H7 (cell line): ENCODE measurements at regions not wholly inside any gene's neighbourhood (a gene's known extent, or its start where the extent isn't known, plus 50 kb on each side); places are given as distances from the start of the nearest gene placed in this dataset.
"Not testable (repeated sequence)": the region's sequence is repeated elsewhere in the genome, so short reads cannot be mapped to it uniquely, and the experiment has no call there.

Experiments
- DNase-seq: peaks from one replicate; pipeline ENCODE4 v3.0.0; 2012
- H3K27me3 ChIP-seq: 2 replicates; pipeline ENCODE4 v1.6.0; 2011; ENCODE audit warnings: mild to moderate bottlenecking, low read length; ENCODE audit not compliant: control insufficient read depth, insufficient read depth
- H3K36me3 ChIP-seq: replicated peaks from 2 replicates; pipeline ENCODE4 v1.5.1; 2011; ENCODE audit warnings: low read length; ENCODE audit not compliant: control insufficient read depth, insufficient read depth
- H3K4me3 ChIP-seq: 2 replicates; pipeline ENCODE4 v1.5.1; 2011; ENCODE audit warnings: low read depth, mild to moderate bottlenecking, control low read depth, low read length, moderate library complexity; ENCODE audit not compliant: insufficient read depth

DNA sequence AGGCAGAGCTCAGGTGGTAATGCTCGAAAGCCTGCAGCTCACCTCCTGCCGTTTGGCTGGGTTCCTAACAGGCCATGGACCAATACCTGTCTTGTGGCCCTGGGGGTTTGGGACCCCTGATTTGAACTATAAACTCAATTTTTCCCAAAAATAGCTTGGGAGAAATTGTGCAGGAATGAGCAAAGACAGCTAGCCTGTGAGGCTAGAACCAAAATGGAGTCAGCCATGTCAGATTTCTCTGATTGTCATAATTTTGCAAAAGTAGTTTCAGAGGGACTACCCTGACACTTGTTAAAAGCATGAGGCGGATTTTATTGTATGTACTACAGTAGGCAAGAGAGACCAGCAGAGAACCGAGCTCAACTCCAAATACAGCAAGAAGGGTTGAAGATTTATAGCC is 91.8 kb downstream of the PPIAL4G start:
- not testable (repeated sequence) for H3K36me3 ChIP-seq, H3K4me3 ChIP-seq, DNase-seq, H3K27me3 ChIP-seq

DNA sequence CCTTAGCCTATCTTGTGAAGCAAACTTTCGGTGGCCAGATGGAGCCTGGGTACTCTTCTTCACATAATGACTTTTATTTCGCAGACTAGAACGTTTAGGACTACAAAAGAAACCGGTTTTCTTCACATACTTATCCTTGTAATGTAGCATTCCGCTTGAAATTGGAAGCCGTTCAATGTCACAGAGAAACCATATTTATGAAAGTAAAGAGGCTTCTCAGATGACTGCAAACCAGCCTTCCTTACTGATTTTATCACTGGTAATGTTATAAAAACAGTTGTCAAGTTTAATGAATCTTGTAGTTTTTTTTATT is 94.1 kb downstream of the PPIAL4G start:
- no peak for DNase-seq
- Histone ChIP-seq H3K4me3 (peak overlapping the region; percentile 51; the same call in 1 of the 2 replicates), H3K36me3 (no peaks in the 10 kb centered on the region), H3K27me3 (no peaks in the 10 kb centered on the region)

DNA sequence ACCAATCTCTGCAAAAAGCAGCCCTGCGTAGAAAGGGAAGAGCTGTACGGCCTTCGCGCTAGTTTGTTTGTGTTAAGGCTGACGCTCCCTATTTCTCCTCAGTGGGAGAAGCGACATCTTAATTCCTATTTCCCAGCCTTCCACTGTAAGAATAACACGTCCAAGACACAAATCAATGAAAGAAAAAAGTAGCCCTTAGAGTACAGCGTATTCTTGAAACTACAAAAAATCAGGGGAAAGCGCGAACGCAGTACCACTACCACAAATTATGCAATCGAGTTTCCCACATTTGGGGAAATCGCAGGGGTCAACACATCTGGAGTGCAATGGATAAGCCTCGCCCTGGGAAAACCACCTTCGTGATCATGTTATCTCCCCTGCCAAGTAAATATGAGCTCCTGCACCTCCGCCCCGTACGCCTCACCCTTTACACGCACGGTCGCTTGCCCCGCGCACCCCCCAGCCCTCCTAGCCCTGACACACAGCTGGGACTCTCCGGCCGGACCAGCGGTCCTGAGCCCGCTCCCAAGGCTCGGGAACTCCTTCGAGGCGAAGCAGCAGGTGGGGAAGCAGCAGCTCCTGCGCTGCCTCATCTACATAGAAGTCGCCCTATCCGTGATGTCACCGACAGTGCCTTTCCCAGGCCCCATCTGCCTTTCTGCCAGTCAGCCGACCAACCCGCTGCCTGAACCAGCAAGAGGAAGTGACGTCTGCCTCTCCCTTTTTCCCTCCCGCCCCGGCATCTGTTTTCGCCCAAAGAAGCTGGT is 94.7 kb downstream of the PPIAL4G start:
- Histone ChIP-seq H3K27me3 (no peaks in the 10 kb centered on the region), H3K4me3 (peak overlapping the region; percentile 51), H3K36me3 (no peaks in the 10 kb centered on the region)
- DNase-seq = peak; percentile 87

DNA sequence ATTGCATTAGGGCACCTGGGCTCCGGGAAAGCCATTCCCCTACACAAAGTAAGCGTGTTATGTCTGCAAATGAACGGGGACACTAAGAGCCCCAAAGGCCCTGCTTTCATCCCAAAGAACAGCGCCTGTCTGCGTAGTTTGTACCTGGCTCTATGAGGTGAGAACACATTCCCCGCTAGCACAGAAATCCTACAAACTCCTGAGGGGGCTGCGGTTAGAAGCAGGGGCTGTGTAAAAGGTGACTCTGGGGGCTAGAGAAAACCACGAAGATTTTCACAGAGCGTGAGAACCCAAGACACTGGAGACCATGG is 95.2 kb downstream of the PPIAL4G start:
- DNase-seq, H3K36me3 ChIP-seq, H3K27me3 ChIP-seq: not testable (repeated sequence)
- H3K4me3 ChIP-seq = peak overlapping the region; percentile 51

DNA sequence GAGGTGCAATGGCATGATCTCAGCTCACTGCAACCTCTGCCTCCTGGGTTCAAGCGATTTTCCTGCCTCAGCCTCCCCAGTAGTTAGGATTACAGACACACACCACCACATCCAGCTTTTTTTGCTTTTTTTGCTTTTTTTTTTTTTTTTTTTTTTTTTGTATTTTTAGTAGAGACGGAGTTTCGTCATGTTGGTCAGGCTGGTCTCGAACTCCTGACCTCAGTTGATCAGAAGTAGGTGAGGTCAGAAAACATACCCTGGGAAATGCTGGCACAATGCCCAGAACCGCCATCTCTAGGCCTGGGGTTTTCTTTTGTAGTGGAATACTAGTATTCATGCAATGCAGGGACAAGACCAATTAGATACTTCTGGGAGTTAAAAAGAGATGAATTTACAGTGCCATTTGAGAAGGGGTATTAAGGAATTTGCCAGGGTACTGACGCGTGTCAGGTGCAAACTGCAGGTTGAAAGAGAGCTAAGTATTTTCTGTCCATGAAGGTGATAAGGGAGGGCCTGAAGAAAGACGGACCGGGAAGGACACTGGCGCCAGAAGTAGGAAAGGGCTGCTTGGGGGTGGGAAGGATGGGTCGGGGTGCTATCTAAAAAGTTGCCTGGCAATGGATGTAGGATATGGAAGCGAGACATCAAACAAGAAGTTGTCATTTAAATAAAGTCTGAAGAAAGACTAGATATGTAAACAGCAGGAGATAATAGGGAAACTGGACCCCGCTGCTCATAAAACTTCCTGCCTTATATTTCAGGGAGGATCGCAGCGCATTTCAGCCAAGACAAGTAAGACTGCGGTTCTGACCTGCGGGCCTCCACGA is 95.8 kb downstream of the PPIAL4G start:
- DNase-seq, H3K27me3 ChIP-seq, H3K36me3 ChIP-seq: not testable (repeated sequence)
- H3K4me3 ChIP-seq = peak overlapping the region; percentile 51; the same call in 1 of the 2 replicates

DNA sequence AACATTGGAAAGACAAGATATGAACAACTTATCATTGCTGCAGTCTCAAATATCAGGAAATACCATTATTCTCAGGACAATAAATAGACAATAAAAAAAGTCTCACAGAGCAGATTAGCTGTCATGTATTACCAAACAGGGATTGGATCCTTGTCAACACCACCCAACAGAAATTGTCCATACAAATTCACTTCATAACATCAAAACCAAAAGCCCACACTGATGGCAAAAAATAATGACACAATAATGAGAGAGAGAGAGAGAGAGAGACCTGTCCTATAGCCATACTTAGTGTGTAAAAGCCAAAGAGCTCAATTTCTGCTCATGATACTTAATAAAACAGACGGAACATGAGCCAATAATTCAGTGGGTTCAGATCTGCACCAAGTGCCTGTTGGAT is 96.5 kb downstream of the PPIAL4G start:
- Histone ChIP-seq H3K36me3 (no peaks in the 10 kb centered on the region), H3K4me3 (no peak overlapping the region), H3K27me3 (no peaks in the 10 kb centered on the region)
- no peak for DNase-seq

DNA sequence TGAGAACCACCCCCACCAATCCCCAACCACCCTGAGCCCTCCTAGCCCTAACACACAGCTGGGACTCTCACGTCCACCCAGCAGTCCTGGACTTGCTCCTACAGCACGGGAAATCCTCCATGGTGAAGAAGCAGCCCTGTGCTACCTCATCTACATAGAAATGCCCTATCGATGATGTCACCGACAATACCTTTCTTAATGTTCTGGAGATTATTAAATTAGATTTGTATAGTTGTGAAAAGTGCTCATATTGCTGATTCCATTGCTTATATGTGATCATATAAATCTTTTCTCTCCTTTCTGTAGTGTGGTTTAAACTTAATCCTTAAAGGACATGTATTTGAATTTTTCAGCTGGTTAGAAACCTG is 97.1 kb downstream of the PPIAL4G start:
- not testable (repeated sequence) for DNase-seq

DNA sequence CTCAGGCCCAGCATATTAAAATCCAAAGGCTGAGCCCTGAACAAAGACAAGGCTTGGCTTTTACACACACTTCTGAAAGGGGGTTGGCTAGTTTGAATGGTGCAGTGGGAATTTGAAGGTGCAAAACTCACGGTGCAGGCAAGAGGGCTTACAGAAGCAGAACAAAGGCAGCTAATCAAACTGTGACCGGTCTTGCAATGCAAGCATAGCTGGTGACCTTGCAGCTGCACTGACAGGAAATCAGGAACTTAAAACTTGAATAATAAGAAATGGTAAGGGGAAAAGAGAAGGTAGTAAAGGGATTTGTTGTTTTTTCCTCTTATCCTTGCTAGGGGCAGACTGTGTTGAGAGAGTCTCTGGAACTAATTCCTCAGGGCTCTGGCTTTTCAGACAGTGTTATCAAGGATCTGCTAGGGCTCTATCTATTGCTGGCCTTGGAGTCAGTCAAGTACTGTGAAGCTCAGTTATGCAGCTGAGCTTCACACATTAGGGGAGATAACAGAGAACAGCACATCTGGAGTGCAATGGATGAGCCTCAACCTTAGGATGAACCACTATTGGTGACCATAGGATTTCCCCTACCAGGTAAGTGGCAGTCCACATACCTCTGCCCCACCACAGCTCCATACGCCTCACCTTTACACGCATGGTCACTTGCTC is 97.6 kb downstream of the PPIAL4G start:
- peaks cover under 1% of the 10 kb centered on the region; the same call in 1 of the 2 replicates for H3K27me3 ChIP-seq
- DNase-seq = no peak
- no peaks in the 10 kb centered on the region for H3K36me3 ChIP-seq
- H3K4me3 ChIP-seq = no peak overlapping the region

More for the DNA sequence above, 97.1 kb downstream of the PPIAL4G start:
- not testable (repeated sequence) for H3K36me3 ChIP-seq, H3K4me3 ChIP-seq, H3K27me3 ChIP-seq

DNA sequence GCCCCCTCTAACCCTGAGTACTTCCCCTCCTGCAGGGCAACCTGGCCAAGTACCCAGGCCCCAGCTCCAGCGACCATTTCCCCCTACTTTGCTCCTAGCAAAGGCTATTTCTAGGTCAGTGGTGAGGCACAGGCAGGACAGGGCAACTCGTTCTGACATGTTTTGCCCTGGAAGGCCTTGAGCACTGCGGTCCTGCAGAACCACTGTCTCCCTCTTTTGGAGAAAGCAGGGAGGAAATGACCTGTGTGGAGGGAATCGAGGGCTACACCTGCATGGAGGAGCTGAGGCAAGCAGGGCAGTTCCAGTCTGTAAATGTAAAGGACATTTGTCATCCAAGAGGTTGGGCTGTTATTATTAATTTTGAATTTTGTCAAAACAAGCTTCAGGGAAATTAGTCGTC is 99.1 kb downstream of the PPIAL4G start:
- Histone ChIP-seq H3K27me3 (peaks cover 8% of the 10 kb centered on the region), H3K4me3 (no peak overlapping the region), H3K36me3 (no peaks in the 10 kb centered on the region)
- DNase-seq = no peak

DNA sequence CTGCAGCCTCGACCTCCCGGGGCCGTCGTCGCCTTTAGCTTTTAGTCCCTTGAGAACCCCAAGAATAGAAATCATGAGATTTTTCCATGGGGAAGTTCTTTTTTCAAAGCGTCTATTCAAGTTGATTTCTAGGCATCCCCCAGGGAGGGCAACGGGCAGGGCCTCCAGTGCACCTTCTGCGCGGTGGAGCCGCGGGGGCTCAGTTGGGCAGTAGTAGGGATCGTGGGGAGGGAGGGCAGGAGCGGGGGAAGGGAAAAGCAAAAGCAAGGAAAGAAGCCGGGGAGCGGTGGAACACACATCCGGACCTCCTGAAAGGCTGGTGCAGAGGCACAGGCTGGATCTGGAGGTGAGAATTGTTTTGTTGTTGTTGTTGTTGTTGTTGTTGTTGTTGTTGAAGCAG is 103.4 kb downstream of the PPIAL4G start:
- Histone ChIP-seq H3K27me3 (peaks cover 10% of the 10 kb centered on the region), H3K4me3 (peak overlapping the region; percentile 58), H3K36me3 (no peaks in the 10 kb centered on the region)
- DNase-seq = peak; percentile 68

DNA sequence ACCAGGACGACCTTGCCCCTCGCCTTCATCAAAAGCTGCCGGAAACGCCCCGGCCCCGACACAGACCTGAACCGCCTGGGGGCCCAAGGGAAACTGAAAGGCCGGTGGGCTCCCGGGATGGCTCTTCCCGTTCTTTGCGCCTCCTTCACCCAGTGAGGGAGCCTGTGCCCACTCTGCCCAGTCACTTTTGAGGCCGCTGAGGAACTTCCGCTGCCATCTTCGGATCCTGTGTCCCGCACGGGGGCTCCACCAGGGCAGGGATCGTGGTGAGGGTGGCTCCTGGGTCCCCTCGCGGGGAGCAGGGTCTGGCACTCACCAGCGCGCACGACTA is 104.0 kb downstream of the PPIAL4G start:
- H3K4me3 ChIP-seq = peak overlapping the region; percentile 58
- DNase-seq = peak; percentile 67

DNA sequence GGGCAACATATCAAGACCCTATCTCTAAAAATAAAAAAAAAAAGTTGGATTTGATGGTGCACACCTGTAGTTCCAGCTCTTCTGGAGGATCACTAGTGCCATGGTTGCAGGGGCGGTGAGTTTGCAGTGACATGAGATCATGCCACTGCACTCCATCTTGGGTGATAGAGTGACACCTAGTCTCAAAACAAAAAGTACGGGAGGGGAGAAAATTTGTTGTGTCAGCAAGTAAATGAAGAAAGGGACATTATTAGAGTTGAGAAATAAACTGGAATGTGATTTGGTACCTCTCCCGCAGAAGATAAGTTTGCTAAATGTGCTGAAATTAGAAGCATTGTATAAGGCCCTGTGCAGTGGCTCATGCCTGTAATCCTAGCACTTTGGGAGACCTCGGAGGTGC is 105.1 kb downstream of the PPIAL4G start:
- DNase-seq, H3K4me3 ChIP-seq, H3K36me3 ChIP-seq: not testable (repeated sequence)
- peaks cover 10% of the 10 kb centered on the region for H3K27me3 ChIP-seq

More for the DNA sequence above, 104.0 kb downstream of the PPIAL4G start:
- H3K27me3 ChIP-seq = peaks cover 10% of the 10 kb centered on the region
- H3K36me3 ChIP-seq = no peaks in the 10 kb centered on the region

DNA sequence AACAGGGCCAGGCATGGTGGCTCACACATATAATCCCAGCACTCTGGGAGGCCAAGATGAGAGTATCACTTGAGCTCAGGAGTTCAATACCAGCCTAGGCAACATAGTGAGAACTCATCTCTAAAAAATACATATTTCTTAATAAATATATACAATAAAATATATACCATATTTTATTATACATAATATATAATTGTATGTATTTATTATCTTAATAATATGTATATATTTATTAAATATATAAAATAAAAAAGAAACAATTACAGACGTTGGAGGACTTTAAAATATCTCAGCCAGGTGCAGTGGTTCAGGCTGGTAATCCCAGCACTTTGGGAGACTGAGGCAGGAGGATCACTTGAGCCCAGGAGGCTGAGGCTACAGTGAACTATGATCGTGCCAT is 106.1 kb downstream of the PPIAL4G start:
- H3K36me3 ChIP-seq, H3K4me3 ChIP-seq, DNase-seq: not testable (repeated sequence)
- H3K27me3 ChIP-seq = peaks cover 10% of the 10 kb centered on the region

DNA sequence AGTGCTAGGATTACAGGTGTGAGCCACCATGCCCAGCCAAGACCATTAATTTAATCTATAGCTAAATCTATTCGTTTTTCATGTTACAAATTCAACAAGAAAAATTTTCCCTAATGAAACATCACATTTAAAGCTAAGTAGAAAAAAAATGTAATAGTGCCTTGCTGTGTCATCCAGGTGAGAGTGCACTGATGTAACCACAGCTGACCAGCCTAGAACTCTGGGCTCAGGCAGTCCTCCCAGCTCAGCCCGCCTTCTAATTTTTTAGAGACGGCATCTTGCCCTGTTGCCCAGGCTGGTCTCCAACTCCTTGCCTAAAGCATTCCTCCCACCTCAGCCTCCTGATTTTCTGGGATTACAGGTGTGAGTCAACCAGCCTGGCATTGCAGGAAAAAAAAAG is 109.0 kb downstream of the PPIAL4G start:
- peaks cover 4% of the 10 kb centered on the region for H3K27me3 ChIP-seq
- no peaks in the 10 kb centered on the region for H3K36me3 ChIP-seq
- DNase-seq = no peak
- no peak overlapping the region for H3K4me3 ChIP-seq
